HG03521 (cell line): ENCODE measurements at regions not wholly inside any gene's neighbourhood (a gene's known extent, or its start where the extent isn't known, plus 50 kb on each side); places are given as distances from the start of the nearest gene placed in this dataset.

Experiments used
- ATAC-seq: cut with Tn5 transposase; IDR thresholded peaks from one replicate; pipeline ENCODE4 v1.9.1; 2021; ENCODE audit warnings: mild to moderate bottlenecking, moderate library complexity; ENCODE audit not compliant: unreplicated experiment

DNA sequence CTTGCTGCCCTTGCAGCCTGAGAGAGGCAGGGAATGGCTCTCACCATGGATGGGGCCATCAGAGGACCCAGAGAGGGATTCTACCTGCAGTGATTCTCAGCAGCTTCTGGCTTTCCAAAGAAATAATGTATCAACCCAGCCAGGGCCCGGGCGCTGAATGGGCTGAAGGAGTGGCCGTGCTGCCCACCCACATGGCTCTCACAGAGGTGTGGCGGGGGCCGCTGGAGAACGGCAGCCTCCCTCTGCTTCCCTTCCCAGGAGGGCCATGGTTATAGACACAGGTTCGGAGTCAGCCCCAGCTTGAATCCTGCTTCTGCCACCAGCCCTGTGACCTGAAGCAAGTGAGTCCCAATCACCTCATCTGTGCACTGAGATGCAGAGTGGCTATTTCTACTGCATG, 82.7 kb downstream of the THAP12 start:
- no peak for ATAC-seq

DNA sequence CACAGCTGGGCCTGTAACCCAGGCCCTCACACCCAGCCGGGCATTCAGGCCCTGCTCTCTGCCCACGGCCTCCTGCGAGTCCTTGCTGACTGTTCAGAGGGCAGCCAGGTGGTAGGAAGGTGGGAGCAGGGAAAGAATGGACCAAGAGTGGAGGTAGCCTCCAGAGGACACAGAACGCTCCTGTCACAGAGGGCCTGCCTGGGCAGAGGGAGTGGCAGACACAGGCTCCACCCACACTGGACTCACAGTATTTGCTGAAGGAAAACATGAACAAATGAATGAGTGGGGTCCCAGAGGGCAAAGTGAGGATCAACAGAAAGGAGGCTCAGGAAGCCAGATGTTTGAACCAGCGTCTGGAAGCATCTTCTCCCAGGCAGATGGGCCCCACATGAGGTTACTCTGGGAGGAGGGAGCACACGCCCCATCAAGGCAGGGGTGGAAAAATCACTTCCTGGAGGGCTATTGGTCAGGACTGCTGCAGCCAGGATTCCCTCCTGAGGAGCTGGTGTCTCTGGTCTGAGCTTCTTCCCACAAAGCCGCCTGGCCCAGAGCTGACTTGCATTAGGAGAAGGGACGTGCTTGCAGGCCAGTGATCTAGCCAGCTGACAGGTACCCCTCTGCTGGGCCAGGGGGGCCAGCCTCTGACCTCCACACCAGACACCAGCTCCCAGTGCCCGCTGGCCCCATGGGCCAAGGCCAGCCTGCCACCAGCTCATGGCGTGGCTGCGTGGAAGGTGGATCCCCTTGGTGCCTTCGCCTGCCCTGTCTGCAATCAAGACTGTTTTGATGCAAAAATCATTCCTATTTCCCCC, 84.0 kb downstream of the THAP12 start:
- ATAC-seq, result no peak

GRCh38 chr11:76293189-76293631, 86.9 kb upstream of the WNT11 start:
- peak; percentile 39 for ATAC-seq

DNA sequence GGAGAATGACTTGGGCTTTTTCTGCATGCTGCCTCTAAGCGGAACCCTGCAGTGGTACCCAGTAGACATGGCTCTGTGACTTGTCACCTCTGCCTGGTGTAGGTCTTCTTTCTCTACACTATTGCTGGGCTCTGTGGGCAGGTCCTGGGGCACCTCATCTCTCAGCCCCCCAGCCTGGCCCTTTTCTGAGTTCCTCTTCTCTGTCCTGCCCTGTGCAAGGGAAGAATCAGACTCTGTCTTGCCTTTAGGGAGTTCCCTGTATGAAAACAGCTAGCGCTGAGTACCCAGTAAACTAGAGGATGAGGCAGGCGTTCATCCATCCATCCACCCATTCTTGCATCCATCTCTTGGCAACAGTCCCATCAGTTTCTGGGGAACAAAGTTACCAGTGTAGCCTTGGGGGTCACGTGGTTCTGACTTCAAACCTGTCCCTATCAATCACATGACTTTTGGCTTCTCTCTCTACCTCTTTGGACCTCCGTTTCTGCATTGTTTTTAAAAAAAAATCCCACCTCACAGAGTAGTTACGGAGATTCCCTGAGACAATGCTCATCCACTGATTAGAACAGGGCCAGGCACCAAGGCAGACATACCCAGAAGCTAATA, 86.4 kb upstream of the WNT11 start:
- no peak for ATAC-seq

GRCh38 chr11:76291576-76292526, 85.5 kb upstream of the WNT11 start:
- no peak for ATAC-seq

DNA sequence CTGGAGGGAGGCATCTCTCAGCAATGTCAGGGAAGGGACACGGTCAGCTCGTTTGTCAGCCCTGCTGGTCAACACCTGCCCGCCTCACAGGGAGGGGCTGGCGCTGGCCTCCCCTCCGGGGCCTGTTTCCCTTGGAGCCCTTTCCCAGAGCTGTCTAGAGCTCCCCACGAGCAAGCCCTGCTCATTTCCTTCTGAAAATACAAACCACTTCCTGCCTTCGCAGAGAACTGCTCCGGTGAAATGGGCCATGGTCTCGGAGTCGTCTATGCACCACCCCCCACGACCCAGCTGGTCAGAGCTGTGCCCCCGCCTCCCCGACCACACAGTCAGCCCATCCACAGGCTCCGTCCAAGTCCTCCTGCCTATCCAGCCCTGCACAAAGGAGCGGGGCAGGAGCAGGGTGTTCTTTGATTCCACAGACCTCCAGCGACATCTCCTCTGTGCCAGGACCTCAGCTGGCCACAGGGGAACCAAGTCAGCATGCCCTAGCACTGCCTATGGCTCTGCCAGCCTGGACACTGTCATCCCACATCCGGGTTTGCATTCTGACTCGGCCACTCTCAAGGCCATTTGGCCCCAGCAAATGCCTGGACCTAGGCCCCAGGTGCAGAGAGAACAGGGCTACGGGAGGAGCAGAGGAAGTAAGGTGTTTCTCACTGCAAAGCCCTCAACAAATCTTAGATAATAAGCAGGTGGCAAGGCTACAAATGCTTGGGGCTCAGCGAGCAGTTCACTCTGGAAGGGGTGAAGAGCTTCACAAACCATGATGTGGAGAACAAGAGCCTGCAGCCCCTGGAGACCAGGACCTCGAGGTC, 82.1 kb upstream of the WNT11 start:
- ATAC-seq, result no peak

- ATAC-seq, result no peak
Measured at GRCh38 chr11:76287227-76287626, 80.9 kb upstream of the WNT11 start.

DNA sequence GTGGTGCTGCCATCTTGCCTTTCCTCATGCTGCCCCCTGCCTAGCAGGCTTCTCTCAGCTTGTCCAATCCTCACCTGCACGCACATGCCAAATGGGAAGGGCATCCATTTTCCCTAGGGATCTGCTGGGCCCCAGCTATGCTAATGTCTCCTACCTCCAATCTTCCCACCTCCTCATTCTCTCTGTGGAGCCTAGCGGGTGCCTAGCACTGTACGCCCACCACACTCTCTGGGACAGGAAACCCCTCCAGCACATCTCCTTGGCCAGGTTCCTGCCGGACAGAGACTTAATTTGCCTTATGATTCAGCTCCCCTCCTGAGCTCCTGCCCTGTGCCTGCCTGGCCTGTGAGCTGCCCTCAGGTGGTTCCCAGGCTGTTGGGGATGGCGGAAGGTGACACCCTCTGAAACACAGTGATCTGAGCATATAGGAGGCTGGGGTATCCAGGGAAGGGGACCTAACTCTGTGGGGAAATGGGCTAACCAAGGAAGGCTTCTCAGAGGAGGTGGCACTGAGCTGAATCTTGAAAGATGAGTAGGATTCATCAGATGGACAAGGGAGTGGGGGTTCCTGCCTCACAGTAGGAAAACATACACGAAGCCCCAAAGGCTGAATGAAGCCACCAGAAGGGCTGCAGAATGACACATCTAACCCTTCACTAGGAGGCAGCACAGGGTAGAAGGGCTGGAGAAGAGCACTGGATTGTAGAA, 79.2 kb upstream of the WNT11 start:
- no peak for ATAC-seq

DNA sequence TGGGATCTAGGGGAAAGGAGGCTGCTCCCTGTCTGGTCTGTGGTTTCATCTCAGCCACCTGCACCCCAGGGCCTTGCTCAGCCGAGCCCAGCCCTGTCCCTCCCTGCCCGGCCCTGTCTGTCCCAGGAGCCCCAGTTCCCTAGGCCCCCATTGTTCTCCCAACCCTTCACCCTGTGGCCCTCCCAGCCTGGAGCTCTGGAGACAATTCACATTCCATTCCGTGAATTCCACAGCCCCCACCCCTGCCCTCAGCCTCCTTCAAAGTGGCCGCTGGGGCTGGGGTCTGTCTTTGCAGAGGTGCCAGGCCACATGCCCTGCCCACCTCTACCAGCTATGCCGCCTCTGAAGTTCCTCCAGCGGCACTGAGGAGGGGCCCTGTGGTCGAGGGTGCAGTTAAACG, 77.9 kb upstream of the WNT11 start:
- ATAC-seq, result no peak

DNA sequence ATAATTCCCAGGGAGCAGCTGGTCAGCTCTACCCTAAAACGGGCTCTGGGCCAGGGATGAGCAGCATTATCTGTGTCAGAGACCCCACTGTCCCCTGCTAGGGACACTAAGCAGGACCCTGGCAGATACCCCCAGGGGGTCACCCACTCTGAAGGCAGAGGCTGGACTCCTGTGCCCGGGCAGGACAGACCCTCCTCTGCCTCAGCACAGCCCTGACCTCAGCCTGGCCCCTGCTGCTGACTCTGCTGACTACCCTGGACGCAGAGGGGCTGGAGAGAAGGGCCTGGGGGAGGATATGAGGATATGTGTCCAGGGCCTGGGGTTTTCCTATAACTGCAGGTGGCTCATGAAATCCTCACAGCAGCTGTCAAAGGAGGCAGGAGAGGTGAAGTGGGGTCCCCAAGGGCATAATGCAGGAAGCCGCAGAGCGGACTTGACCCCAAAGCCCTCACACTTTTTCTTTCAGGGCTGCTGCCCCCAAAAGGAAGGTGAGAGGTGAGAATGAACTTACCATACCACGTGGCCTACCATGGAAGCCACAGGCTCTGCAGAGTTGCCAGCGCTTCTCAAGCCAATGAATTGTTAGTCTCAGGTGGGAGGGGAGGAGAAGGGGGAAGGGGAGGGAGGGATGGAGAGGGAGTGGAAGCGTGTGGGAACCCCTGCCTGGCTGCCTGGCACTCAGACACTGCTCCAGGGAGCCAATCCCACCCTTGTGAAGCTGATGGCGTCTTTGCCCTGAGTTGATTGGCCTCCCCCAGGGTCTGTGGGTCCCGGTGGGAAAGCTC, 76.7 kb upstream of the WNT11 start:
- no peak for ATAC-seq

- ATAC-seq, result no peak
Measured at GRCh38 chr11:76282172-76282571, 75.9 kb upstream of the WNT11 start.

- ATAC-seq, result no peak
Measured at GRCh38 chr11:76281558-76281906, 75.2 kb upstream of the WNT11 start.

- no peak for ATAC-seq
Measured at GRCh38 chr11:76280882-76281557, 74.7 kb upstream of the WNT11 start.

DNA sequence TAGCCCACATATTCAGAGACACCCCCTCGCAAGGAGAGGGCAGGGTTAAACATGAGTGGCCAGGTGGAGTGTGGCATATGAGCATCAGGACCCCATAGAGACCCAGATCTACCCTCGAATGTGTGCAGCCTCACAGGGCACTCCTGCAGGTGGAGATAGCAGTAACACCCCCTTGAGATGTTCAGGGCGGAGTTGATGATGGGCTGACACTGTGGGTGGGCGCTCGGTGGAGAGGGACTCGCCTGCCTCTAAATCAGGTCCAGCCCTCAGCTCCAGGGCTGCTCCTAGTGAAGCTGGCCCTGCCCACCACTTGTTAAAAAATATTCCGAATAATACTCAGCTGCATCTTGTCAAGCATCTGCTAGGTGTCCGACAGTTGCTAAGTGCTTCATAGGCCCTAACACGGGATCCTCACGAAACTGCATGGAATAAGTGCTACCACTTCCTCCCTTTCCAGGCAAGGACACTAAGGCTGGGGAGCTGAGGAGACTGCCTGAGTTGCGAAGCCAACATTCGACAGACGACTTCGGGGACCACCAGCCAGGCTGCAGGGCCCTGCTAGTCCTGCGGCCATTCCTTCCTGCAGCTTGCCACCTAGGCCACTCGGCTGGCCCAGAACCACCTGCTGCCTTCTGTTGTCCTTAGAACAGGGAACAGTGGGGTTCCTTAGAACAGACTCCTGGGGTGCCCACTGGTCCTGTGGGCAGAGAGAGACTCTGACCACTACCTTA, 74.0 kb upstream of the WNT11 start:
- ATAC-seq, result no peak

DNA sequence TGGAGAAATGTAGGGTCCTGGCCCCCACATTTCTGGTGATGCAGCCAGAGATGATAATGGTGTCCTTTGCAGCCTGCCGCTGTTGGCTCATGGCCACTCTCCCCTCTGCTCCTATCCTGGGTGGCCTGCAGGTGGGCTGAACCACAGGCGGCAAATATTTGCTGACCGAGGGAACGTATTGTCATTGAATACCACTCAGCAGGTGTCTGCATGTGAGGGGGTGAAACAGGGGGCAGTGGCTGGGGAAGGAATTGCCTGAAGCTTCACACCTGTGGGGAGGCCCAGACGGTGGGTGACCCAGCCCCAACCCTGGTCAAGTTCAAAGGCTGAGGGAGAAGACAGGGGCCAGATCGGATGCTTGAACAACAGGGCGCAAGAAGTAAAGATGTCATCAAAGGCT, 73.3 kb upstream of the WNT11 start:
- ATAC-seq, result no peak

- ATAC-seq, result no peak
Measured at GRCh38 chr11:76279038-76279437, 72.7 kb upstream of the WNT11 start.

GRCh38 chr11:76278526-76278925, 72.2 kb upstream of the WNT11 start:
- no peak for ATAC-seq
